ENCODE measurements at regions not wholly inside any gene's neighbourhood (a gene's known extent, or its start where the extent isn't known, plus 50 kb on each side); places are given as distances from the start of the nearest gene placed in this dataset.

DNA sequence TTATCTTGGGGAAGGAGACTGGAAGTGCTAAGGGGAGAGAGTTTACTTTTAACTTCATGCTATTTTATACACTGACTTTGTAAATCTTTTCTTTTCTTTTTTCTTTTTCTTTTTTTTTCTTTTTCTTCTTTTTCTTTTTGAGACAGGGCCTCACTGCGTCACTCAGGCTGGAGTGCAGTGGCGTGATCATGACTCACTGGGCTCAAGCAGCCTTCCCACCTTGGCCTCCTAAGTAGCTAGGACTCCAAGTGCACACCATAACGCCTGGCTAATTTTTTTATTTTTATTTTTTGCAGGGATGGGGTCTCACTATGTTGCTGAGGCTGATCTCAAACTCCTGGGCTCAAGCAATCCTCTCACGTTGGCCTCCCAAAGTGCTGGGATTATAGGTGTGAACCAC is 294.6 kb upstream of the PRICKLE1 start:
- TF ChIP-seq POLR2A (IDR thresholded peaks at IDR 0.05), result no peak
- TF ChIP-seq, protein P1, sequence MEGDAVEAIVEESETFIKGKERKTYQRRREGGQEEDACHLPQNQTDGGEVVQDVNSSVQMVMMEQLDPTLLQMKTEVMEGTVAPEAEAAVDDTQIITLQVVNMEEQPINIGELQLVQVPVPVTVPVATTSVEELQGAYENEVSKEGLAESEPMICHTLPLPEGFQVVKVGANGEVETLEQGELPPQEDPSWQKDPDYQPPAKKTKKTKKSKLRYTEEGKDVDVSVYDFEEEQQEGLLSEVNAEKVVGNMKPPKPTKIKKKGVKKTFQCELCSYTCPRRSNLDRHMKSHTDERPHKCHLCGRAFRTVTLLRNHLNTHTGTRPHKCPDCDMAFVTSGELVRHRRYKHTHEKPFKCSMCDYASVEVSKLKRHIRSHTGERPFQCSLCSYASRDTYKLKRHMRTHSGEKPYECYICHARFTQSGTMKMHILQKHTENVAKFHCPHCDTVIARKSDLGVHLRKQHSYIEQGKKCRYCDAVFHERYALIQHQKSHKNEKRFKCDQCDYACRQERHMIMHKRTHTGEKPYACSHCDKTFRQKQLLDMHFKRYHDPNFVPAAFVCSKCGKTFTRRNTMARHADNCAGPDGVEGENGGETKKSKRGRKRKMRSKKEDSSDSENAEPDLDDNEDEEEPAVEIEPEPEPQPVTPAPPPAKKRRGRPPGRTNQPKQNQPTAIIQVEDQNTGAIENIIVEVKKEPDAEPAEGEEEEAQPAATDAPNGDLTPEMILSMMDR (IDR thresholded peaks at IDR 0.05), result no peak

All from Peyer's patch (tissue), 4 donors.